Panc1 (cell line): ENCODE measurements at regions not wholly inside any gene's neighbourhood (a gene's known extent, or its start where the extent isn't known, plus 50 kb on each side); places are given as distances from the start of the nearest gene placed in this dataset.

ENCODE experiments used
- ATAC-seq: fragments of 200-7000 bp; cut with Tn5 transposase; 2 replicates; pipeline ENCODE4 v1.9.1; 2020; ENCODE audit warnings: mild to moderate bottlenecking, moderate library complexity
- BruUV-seq: library from RNA; stranded (reverse); fragments of 400-500 nt; replicated peaks from 2 replicates; lab custom pipeline; 2021; lab: Mats Ljungman, UMichigan
- CTCF ChIA-PET: fragments of 300-600 bp; sonication (Branson Sonifier 250); formaldehyde crosslinking; loops from one replicate; lab custom pipeline; 2022; ENCODE audit warnings: antibody characterized with exemption; lab: Charles Lee
- POLR2A ChIA-PET: fragments of 300-600 bp; sonication (Branson Sonifier 250); formaldehyde crosslinking; loops from one replicate; lab custom pipeline; 2022; ENCODE audit warnings: antibody characterized with exemption; lab: Charles Lee
- DNase-seq: peaks from one replicate; pipeline ENCODE4 v3.0.0-alpha.2; 2010; ENCODE audit warnings: low read depth, low spot score
- H3K27ac ChIP-seq: 2 replicates; pipeline ENCODE4 v1.5.1; 2011; ENCODE audit warnings: mild to moderate bottlenecking, low read length, inconsistent platforms
- H3K27me3 ChIP-seq: fragments of 200-500 bp; sonication (Bioruptor generic); 2 replicates; pipeline ENCODE4 v1.6.0; 2014; ENCODE audit warnings: low read length, inconsistent platforms; ENCODE audit not compliant: control insufficient read depth, insufficient read depth
- H3K36me3 ChIP-seq: fragments of 200-500 bp; sonication (Bioruptor generic); 2 replicates; pipeline ENCODE4 v1.5.1; 2014; ENCODE audit warnings: inconsistent platforms, mild to moderate bottlenecking, low read length, moderate library complexity; ENCODE audit not compliant: control insufficient read depth, insufficient read depth
- H3K4me1 ChIP-seq: 2 replicates; pipeline ENCODE4 v1.5.1; 2011; ENCODE audit warnings: inconsistent platforms, mild to moderate bottlenecking, low read length, moderate library complexity; ENCODE audit not compliant: control insufficient read depth, insufficient read depth
- H3K4me3 ChIP-seq, 2 experiments: 2 replicates each; pipeline ENCODE4 v1.5.1; 2011 to 2012; ENCODE audit warnings: low read depth in 2 of 2, low read length in 2 of 2, mild to moderate bottlenecking in 2 of 2, inconsistent platforms in 1 of 2, moderate library complexity in 1 of 2
- H3K9me3 ChIP-seq: fragments of 200-500 bp; sonication (Bioruptor generic); 2 replicates; pipeline ENCODE4 v1.5.1; 2014; ENCODE audit warnings: low read depth, mild to moderate bottlenecking, inconsistent platforms, low read length, moderate library complexity; ENCODE audit not compliant: control insufficient read depth, insufficient read depth
- CTCF ChIP-seq: fragments of 450-650 bp; IDR thresholded peaks from 2 replicates; pipeline ENCODE4 v1.5.1; 2017; ENCODE audit warnings: mild to moderate bottlenecking
- POLR2AphosphoS5 ChIP-seq: IDR thresholded peaks from 2 replicates; pipeline ENCODE4 v1.6.1; 2012; ENCODE audit warnings: mild to moderate bottlenecking, low read depth, low read length, moderate library complexity
- REST ChIP-seq, 2 experiments: IDR thresholded peaks; 2 replicates each; pipeline ENCODE4 v1.6.1; 2011 to 2012; ENCODE audit warnings: low read depth in 2 of 2, control low read depth in 1 of 2, low read length in 1 of 2, mild to moderate bottlenecking in 1 of 2, moderate library complexity in 1 of 2; ENCODE audit not compliant: insufficient read depth in 1 of 2
- SIN3A ChIP-seq: IDR thresholded peaks from 2 replicates; pipeline ENCODE4 v1.6.1; 2012; ENCODE audit warnings: low read depth, mild to moderate bottlenecking, low read length, moderate library complexity, borderline replicate concordance; ENCODE audit not compliant: insufficient read depth
- TCF7L2 ChIP-seq: IDR thresholded peaks from 2 replicates; pipeline ENCODE4 v1.6.1; 2011; ENCODE audit warnings: mild to moderate bottlenecking, low read depth, low read length, inconsistent platforms
- in situ Hi-C: cut with HindIII; loops from 2 replicates; pipeline ENCODE4 v1.10.0; 2016; ENCODE audit warnings: low sequenced_read_pairs, low pct_unique_long_range_greater_than_20kb
- intact Hi-C: fragments of 100-400 bp; cut with micrococcal nuclease; formaldehyde crosslinking; loops from one replicate; pipeline ENCODE4 v1.10.0; 2022; ENCODE audit not compliant: unreplicated experiment

GRCh38 chr20:4635781-4636180, 50.5 kb upstream of the PRNP start:
- intact Hi-C loops, result no loop called here
- Histone ChIP-seq H3K27ac (no peak overlapping the region), H3K27me3 (peaks cover 8% of the 10 kb centered on the region), H3K36me3 (no peaks in the 10 kb centered on the region), H3K9me3 (no peaks in the 10 kb centered on the region), H3K4me1 (no peaks in the 10 kb centered on the region), H3K4me3 (no peak overlapping the region)
- ChIA-PET CTCF (no interaction called here), POLR2A (no interaction called here)
- no TSS peak for BruUV-seq
- DNase-seq (no peak), ATAC-seq (no peak)
- TF ChIP-seq REST (IDR thresholded peaks at IDR 0.05; ENCODE audit: insufficient read depth in 1 of 2, low read depth in 2 of 2, low read length in 1 of 2) (no peak), POLR2AphosphoS5 (no peak), CTCF (no peak), SIN3A (no peak), TCF7L2 (no peak)
- in situ Hi-C loops, result no loop called here

- BruUV-seq, result no TSS peak
- CTCF ChIA-PET, result no interaction called here
Observed at GRCh38 chr20:4635342-4635741, 50.9 kb upstream of the PRNP start.

More at GRCh38 chr20:4635342-4635741, 50.9 kb upstream of the PRNP start:
- Histone ChIP-seq H3K4me3 (no peak overlapping the region), H3K27ac (no peak overlapping the region), H3K9me3 (no peaks in the 10 kb centered on the region), H3K27me3 (peaks cover 8% of the 10 kb centered on the region), H3K4me1 (no peaks in the 10 kb centered on the region), H3K36me3 (no peaks in the 10 kb centered on the region)
- no peak for DNase-seq
- TF ChIP-seq CTCF, result no peak
- TF ChIP-seq POLR2AphosphoS5, result no peak
- TF ChIP-seq TCF7L2, result no peak
- no peak for TF ChIP-seq SIN3A
- no peak for TF ChIP-seq REST (IDR thresholded peaks at IDR 0.05; ENCODE audit: insufficient read depth in 1 of 2, low read depth in 2 of 2, low read length in 1 of 2)
- intact Hi-C loops, result no loop called here
- POLR2A ChIA-PET, result no interaction called here
- in situ Hi-C loops, result no loop called here
- no peak for ATAC-seq
